Left ventricle myocardium inferior (tissue), 1 donor: ENCODE measurements at regions not wholly inside any gene's neighbourhood (a gene's known extent, or its start where the extent isn't known, plus 50 kb on each side); places are given as distances from the start of the nearest gene placed in this dataset.

Experiments
- DNase-seq: peaks from one replicate; pipeline ENCODE4 v3.0.0-alpha.2; 2020
- H3K27ac ChIP-seq: fragments of 200-600 bp; replicated peaks from 2 replicates; pipeline ENCODE4 v1.8.0; 2021
- H3K27me3 ChIP-seq: fragments of 200-600 bp; 2 replicates; pipeline ENCODE4 v1.8.0; 2021; ENCODE audit warnings: low read depth
- H3K36me3 ChIP-seq: fragments of 200-600 bp; 2 replicates; pipeline ENCODE4 v1.8.0; 2021
- H3K4me1 ChIP-seq: fragments of 200-600 bp; 2 replicates; pipeline ENCODE4 v1.8.0; 2021
- H3K4me3 ChIP-seq: fragments of 200-600 bp; 2 replicates; pipeline ENCODE4 v1.8.0; 2021; ENCODE audit warnings: mild to moderate bottlenecking, moderate library complexity
- H3K9me3 ChIP-seq: fragments of 200-600 bp; replicated peaks from 2 replicates; pipeline ENCODE4 v1.8.0; 2021
- intact Hi-C: fragments of 100-400 bp; cut with micrococcal nuclease; formaldehyde crosslinking; loops from one replicate; pipeline ENCODE4 v1.11.0; 2022
- TF ChIP-seq, protein P1 (sequence below): fragments of 200-600 bp; IDR thresholded peaks from 2 replicates; pipeline ENCODE4 v1.8.0; 2021; ENCODE audit warnings: antibody characterized with exemption, mild to moderate bottlenecking, borderline replicate concordance
- donor health status: DM: no; HTN: yes; CAD: no; lungs with severe emphysema.

GRCh38 chr9:101881508-101881907 lies 143.1 kb upstream of the GRIN3A start:
- no peak overlapping the region for H3K4me3 ChIP-seq
- H3K27ac ChIP-seq: no peak overlapping the region
- no peaks in the 10 kb centered on the region for H3K9me3 ChIP-seq
- DNase-seq: no peak
- peaks cover 4% of the 10 kb centered on the region for H3K27me3 ChIP-seq
- TF ChIP-seq, protein P1, sequence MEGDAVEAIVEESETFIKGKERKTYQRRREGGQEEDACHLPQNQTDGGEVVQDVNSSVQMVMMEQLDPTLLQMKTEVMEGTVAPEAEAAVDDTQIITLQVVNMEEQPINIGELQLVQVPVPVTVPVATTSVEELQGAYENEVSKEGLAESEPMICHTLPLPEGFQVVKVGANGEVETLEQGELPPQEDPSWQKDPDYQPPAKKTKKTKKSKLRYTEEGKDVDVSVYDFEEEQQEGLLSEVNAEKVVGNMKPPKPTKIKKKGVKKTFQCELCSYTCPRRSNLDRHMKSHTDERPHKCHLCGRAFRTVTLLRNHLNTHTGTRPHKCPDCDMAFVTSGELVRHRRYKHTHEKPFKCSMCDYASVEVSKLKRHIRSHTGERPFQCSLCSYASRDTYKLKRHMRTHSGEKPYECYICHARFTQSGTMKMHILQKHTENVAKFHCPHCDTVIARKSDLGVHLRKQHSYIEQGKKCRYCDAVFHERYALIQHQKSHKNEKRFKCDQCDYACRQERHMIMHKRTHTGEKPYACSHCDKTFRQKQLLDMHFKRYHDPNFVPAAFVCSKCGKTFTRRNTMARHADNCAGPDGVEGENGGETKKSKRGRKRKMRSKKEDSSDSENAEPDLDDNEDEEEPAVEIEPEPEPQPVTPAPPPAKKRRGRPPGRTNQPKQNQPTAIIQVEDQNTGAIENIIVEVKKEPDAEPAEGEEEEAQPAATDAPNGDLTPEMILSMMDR: no peak
- intact Hi-C loops: no loop called here
- no peaks in the 10 kb centered on the region for H3K4me1 ChIP-seq
- H3K36me3 ChIP-seq: no peaks in the 10 kb centered on the region

DNA sequence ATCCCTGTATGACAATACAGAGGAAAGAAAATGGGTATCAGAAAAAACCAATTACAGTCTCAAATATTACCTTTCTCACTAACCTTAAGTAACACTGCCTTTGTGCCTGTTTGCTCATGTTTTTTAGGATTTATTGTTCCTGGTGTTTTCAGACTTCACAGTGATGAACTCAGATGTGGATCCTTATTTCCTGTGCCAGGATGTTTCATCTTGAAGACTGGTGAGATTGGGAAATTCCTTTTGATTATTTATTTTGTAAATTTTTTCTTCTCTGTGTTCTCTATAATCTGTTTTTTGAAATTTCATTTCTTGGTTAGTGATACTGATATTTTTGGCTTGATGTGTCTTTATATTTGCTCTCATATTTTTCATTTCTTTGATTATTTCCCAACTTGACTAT lies 142.4 kb upstream of the GRIN3A start:
- Histone ChIP-seq H3K9me3 (no peaks in the 10 kb centered on the region), H3K4me1 (no peaks in the 10 kb centered on the region), H3K27ac (no peak overlapping the region), H3K36me3 (no peaks in the 10 kb centered on the region), H3K27me3 (peaks cover 4% of the 10 kb centered on the region), H3K4me3 (no peak overlapping the region)
- no peak for DNase-seq
- TF ChIP-seq, protein P1: no peak
- intact Hi-C loops: no loop called here

GRCh38 chr9:101878734-101879133 lies 140.3 kb upstream of the GRIN3A start:
- TF ChIP-seq, protein P1: no peak
- Histone ChIP-seq H3K4me1 (no peaks in the 10 kb centered on the region), H3K9me3 (no peaks in the 10 kb centered on the region), H3K27ac (no peak overlapping the region), H3K27me3 (peaks cover 4% of the 10 kb centered on the region), H3K36me3 (no peaks in the 10 kb centered on the region), H3K4me3 (no peak overlapping the region)
- no peak for DNase-seq
- intact Hi-C loops: no loop called here

- no peak overlapping the region for H3K27ac ChIP-seq
- H3K27me3 ChIP-seq: no peaks in the 10 kb centered on the region
- no peaks in the 10 kb centered on the region for H3K4me1 ChIP-seq
- no peak for DNase-seq
- H3K4me3 ChIP-seq: no peak overlapping the region
- intact Hi-C loops: no loop called here
- TF ChIP-seq, protein P1: no peak
- H3K9me3 ChIP-seq: no peaks in the 10 kb centered on the region
- no peaks in the 10 kb centered on the region for H3K36me3 ChIP-seq
These were observed 139.0 kb upstream of the GRIN3A start for GRCh38 chr9:101877439-101877838.

DNA sequence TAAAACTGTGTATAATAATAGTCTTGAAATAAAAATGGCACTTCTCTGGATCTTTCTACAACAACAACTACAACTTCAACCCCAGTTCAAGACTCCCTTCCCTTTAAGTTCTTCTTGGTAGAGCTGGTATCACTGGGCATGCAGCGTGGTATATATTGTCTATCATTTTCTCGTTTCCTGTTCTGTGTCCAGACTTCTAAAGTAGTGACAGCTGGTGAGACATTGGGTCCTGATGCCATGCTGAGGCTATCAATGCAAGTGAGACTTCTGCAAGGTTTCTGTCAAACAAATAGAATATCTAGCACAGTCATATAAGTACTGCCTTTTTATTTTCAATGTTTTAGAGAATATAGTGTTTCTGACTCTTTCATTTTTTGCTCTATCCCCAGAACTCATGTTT lies 123.0 kb upstream of the GRIN3A start:
- intact Hi-C loops: no loop called here
- TF ChIP-seq, protein P1: no peak
- Histone ChIP-seq H3K9me3 (no peaks in the 10 kb centered on the region), H3K27me3 (no peaks in the 10 kb centered on the region), H3K27ac (no peak overlapping the region), H3K4me3 (no peak overlapping the region), H3K4me1 (no peaks in the 10 kb centered on the region), H3K36me3 (no peaks in the 10 kb centered on the region)
- DNase-seq: no peak

- intact Hi-C loops: no loop called here
- TF ChIP-seq, protein P1: no peak
- no peak overlapping the region for H3K27ac ChIP-seq
These were observed 122.5 kb upstream of the GRIN3A start for GRCh38 chr9:101860920-101861319.

More at GRCh38 chr9:101860920-101861319, 122.5 kb upstream of the GRIN3A start:
- no peaks in the 10 kb centered on the region for H3K27me3 ChIP-seq
- no peaks in the 10 kb centered on the region for H3K9me3 ChIP-seq
- H3K36me3 ChIP-seq: no peaks in the 10 kb centered on the region
- no peak for DNase-seq
- no peak overlapping the region for H3K4me3 ChIP-seq
- H3K4me1 ChIP-seq: no peaks in the 10 kb centered on the region
